Astrocyte (in vitro differentiated cells and primary cell): ENCODE measurements at regions not wholly inside any gene's neighbourhood (a gene's known extent, or its start where the extent isn't known, plus 50 kb on each side); places are given as distances from the start of the nearest gene placed in this dataset.

Experiments used
- CTCF ChIP-seq: IDR thresholded peaks from 2 replicates; pipeline ENCODE4 v1.5.1; 2011; ENCODE audit warnings: low read depth, mild to moderate bottlenecking, inconsistent platforms, low read length, moderate library complexity; ENCODE audit not compliant: insufficient read depth
- EZH2 ChIP-seq: IDR thresholded peaks from 2 replicates; pipeline ENCODE4 v1.6.1; 2012; ENCODE audit warnings: mild to moderate bottlenecking, low read length, inconsistent platforms; ENCODE audit not compliant: insufficient read depth

GRCh38 chr5:124433170-124433569 is 313.3 kb downstream of the ZNF608 start:
- TF ChIP-seq CTCF = no peak
- TF ChIP-seq EZH2 = no peak
